Mucosa of stomach (tissue), 1 donor: ENCODE measurements at regions not wholly inside any gene's neighbourhood (a gene's known extent, or its start where the extent isn't known, plus 50 kb on each side); places are given as distances from the start of the nearest gene placed in this dataset.

Source experiments
- H3K27me3 ChIP-seq: one replicate; pipeline ENCODE4 v1.7.0; 2013; ENCODE audit warnings: mild to moderate bottlenecking, low read length; ENCODE audit not compliant: control insufficient read depth, insufficient read depth
- H3K36me3 ChIP-seq: one replicate; pipeline ENCODE4 v1.7.0; 2013; ENCODE audit warnings: low read length; ENCODE audit not compliant: control insufficient read depth, insufficient read depth
- H3K4me1 ChIP-seq: one replicate; pipeline ENCODE4 v1.7.0; 2013; ENCODE audit warnings: mild to moderate bottlenecking, low read length; ENCODE audit not compliant: control insufficient read depth, insufficient read depth
- H3K4me3 ChIP-seq: one replicate; pipeline ENCODE4 v1.7.0; 2013; ENCODE audit warnings: low read length
- H3K9ac ChIP-seq: one replicate; pipeline ENCODE4 v1.7.0; 2013; ENCODE audit warnings: mild to moderate bottlenecking, low read length, moderate library complexity
- H3K9me3 ChIP-seq: one replicate; pipeline ENCODE4 v1.7.0; 2013; ENCODE audit warnings: mild to moderate bottlenecking, low read length, moderate library complexity; ENCODE audit not compliant: control insufficient read depth
- donor health status: Pancreatic carcinoma.

DNA sequence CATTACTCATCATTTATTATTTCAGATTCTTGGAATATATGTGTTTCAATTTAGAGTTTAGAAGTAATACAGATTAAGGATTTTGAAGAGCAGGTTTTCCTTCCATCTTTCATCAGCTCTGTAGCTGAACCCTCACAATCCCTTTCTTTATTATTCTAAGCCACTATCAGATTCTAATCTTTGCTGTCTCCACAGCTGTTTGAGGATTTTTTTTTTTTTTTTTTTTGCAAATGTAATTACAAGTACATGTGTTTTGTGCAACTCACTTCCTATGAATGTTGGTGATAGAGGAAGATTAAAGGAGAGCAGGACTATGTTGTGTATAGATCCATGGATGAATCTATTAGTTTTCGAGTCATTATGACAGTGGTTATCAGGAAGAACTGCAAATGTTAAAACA lies 87.4 kb upstream of the TENM3 start:
- Histone ChIP-seq H3K4me1 (no peaks in the 10 kb centered on the region), H3K9me3 (no peaks in the 10 kb centered on the region), H3K4me3 (no peak overlapping the region), H3K27me3 (no peaks in the 10 kb centered on the region), H3K36me3 (no peaks in the 10 kb centered on the region), H3K9ac (no peak overlapping the region)

DNA sequence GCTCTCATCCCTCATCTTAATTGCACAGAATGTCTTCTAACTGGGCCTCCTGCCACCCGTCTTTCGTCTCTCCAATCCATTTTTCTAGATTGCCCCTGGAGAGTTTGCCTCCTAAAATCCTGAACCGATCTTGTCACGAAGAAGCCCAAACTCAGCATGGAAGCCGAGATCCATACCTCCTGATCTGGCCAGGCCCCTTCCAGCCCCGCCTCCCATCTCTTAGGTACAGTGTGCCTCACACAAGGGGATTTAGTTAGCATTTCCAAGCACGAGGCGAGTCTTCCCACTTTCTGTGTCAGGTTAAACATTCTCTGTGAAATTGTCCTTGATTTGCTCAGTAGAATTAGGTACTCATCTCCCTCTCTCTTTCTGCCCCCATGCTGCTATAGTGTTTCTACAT lies 80.0 kb upstream of the TENM3 start:
- H3K9ac ChIP-seq = no peak overlapping the region
- no peaks in the 10 kb centered on the region for H3K36me3 ChIP-seq
- H3K4me1 ChIP-seq = no peaks in the 10 kb centered on the region
- H3K4me3 ChIP-seq = no peak overlapping the region
- no peaks in the 10 kb centered on the region for H3K9me3 ChIP-seq
- H3K27me3 ChIP-seq = no peaks in the 10 kb centered on the region

DNA sequence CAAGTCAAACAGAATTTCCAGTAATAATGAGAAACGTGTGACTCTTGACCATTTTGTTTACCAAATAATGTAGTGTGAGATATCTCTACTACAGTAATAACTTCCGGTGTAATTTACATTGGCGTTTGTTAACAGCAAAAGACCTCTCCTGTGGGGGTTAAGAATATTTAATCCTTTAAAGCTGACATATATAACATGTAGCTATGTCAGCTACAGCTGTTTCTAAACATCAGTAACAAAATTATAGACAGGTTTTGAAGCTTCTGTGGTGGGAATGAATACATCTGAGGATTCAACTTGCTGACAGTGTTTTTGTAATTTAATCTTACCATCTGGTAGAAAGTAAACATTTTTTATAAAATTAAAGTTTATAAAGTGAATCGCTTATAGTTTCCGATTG lies 73.6 kb upstream of the TENM3 start:
- Histone ChIP-seq H3K9ac (no peak overlapping the region), H3K9me3 (no peaks in the 10 kb centered on the region), H3K36me3 (no peaks in the 10 kb centered on the region), H3K4me3 (no peak overlapping the region), H3K27me3 (no peaks in the 10 kb centered on the region), H3K4me1 (no peaks in the 10 kb centered on the region)

DNA sequence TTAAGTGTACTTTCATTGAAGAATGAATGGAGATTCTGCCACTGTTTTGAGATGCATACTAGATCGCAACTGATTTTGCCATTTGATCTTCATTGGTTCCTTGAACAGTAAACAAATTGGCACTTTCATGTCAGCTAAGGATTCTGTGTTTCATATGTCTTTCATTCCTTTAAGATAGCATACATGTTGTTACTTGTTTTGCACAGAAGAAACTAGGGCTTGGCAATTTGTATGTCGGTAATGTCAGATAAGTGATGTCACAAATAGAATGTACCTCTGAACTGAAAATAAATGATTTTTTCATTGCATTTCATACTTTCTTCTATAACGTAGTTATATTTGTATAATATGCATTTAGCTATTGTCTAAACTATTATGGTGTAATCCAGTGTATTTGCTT lies 73.2 kb upstream of the TENM3 start:
- Histone ChIP-seq H3K4me1 (no peaks in the 10 kb centered on the region), H3K9me3 (no peaks in the 10 kb centered on the region), H3K4me3 (no peak overlapping the region), H3K9ac (no peak overlapping the region), H3K27me3 (no peaks in the 10 kb centered on the region), H3K36me3 (no peaks in the 10 kb centered on the region)

DNA sequence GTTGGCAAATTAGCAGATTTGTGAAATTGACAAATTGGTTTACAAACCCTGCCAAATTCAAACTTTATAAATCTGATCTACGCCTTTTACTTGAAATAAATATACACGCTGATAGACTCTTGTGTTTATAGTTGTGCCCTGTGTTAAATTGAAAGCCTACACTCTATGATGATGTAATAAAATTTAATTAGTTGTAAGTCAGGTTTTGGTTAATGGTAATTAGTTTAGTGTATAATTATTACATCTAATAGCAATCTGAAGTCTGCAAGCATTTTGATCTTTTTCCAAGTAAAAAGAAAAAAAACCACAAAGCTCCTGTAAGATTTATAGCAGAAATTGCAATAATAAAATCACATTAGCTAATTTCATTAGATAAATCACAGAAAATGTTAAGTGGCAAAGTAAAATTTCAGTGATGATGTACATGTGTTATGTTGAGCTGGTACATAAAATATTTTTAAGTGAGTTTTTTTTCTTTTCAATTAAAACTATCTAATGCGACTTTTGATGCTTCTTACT lies 72.7 kb upstream of the TENM3 start:
- Histone ChIP-seq H3K9me3 (no peaks in the 10 kb centered on the region), H3K9ac (no peak overlapping the region), H3K36me3 (no peaks in the 10 kb centered on the region), H3K4me3 (no peak overlapping the region), H3K27me3 (no peaks in the 10 kb centered on the region), H3K4me1 (no peaks in the 10 kb centered on the region)

DNA sequence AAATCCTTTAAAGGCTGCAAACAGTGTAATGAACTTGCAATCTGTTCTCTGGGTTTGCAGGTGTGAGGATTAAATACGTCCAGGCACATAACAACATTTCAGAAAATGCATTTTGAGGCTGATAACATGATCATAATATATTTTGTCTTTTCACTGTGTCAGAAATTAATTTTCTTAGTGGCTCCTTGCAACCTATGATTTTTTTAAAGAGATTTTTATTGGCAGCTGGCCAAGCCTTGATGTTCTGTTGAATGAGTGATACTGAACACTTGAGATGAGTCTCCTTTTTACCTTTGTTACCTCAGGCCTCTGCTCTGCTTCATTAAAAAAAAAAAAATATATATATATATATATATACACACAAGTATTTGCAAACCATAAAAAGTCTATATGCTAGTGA lies 68.2 kb upstream of the TENM3 start:
- H3K9me3 ChIP-seq = no peaks in the 10 kb centered on the region
- H3K4me1 ChIP-seq = no peaks in the 10 kb centered on the region
- H3K9ac ChIP-seq = no peak overlapping the region
- no peak overlapping the region for H3K4me3 ChIP-seq
- no peaks in the 10 kb centered on the region for H3K36me3 ChIP-seq
- no peaks in the 10 kb centered on the region for H3K27me3 ChIP-seq

DNA sequence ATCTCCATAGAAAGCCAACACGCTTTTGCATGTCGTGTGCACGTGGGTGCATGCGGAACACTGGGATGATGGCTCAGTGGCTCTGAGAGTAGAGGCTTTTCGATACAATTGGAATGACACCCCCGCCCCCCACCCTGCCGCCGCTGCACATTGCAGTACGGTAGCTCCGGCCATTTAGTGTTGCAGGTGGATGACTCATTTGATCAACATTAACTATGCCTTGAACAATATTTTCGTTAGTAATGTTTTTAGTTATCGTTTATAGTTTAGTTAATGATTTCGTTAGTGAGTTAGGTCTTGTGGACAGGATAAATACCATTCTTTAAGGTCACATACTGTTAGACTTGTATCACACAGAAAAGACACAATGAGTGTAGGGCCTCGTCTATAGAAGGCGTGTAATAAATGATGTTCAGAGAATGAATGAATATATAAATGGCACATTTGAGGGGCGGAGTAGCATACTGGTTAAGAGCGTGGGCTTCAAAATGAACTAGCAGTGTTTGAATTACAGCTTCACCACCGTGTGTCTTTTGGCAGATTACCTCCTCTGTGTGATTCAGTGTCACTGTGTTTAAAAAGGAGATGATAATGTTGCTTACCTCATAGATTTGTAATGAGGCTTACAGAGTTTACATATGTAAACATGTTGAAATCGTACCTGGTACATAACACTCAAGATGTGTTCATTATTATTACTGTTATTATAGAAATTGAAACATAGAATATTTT lies 67.2 kb upstream of the TENM3 start:
- H3K4me3 ChIP-seq = no peak overlapping the region
- no peaks in the 10 kb centered on the region for H3K9me3 ChIP-seq
- no peaks in the 10 kb centered on the region for H3K36me3 ChIP-seq
- H3K9ac ChIP-seq = no peak overlapping the region
- no peaks in the 10 kb centered on the region for H3K27me3 ChIP-seq
- no peaks in the 10 kb centered on the region for H3K4me1 ChIP-seq

DNA sequence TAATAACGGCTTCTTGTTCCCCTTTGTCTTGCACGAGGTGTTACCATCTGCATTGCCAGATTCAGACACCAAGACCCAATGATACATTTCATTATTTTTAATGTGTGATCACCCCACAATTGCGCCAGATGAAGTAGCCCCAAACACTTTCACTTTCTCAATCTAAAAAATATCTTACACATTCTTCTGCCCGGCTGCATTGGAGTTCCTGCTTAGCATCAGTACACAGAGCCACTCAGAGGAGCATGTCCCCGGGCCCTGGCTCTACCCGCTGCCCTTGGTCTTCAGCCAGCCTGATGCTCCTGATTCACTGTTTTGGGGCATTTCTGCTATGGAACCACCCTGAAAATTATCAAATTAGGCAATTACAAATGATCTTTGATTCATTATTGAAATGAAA lies 66.0 kb upstream of the TENM3 start:
- no peak overlapping the region for H3K9ac ChIP-seq
- no peaks in the 10 kb centered on the region for H3K36me3 ChIP-seq
- H3K27me3 ChIP-seq = no peaks in the 10 kb centered on the region
- H3K4me3 ChIP-seq = no peak overlapping the region
- H3K9me3 ChIP-seq = no peaks in the 10 kb centered on the region
- no peaks in the 10 kb centered on the region for H3K4me1 ChIP-seq

DNA sequence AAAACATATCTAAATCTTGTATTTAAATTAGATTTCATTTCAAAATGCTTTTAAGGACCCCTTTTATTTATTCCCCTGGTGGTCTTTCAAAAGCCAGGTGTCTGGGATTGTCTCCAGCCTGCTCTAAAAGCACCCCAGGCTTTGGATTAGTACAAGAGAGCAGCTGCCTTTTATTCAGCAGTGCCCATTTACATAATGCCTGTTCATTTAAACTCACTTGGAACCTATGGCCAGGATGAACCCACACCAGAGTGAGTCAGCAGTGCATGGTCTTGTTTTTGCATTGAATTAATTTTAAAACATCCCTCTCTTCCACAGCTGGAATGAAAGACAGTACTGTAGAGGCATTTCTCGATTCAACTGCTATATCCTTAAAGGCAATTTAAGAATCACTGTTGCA lies 64.1 kb upstream of the TENM3 start:
- no peaks in the 10 kb centered on the region for H3K36me3 ChIP-seq

DNA sequence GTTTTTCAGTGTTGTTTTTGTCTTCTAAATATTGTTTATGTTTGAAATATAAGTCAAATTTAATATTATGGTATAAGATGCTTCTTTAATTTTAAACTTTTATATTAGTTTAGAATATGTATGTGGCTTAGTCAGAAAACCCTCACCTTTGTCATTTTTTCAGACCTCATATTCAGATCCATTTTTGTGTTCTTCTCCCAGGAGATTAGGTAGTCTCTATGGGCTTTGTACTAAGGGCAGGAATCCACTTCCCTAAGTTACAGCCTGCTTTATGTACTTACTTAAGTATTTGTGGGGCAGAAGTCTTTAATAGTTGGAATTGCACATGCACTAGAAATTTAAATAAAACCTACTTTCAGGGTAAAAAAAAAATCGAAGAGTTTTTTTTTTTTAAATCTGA lies 63.5 kb upstream of the TENM3 start:
- Histone ChIP-seq H3K27me3 (no peaks in the 10 kb centered on the region), H3K9me3 (no peaks in the 10 kb centered on the region), H3K4me3 (no peak overlapping the region), H3K4me1 (no peaks in the 10 kb centered on the region), H3K9ac (no peak overlapping the region), H3K36me3 (no peaks in the 10 kb centered on the region)

More for the DNA sequence above, 64.1 kb upstream of the TENM3 start:
- Histone ChIP-seq H3K4me3 (no peak overlapping the region), H3K4me1 (no peaks in the 10 kb centered on the region), H3K9me3 (no peaks in the 10 kb centered on the region), H3K27me3 (no peaks in the 10 kb centered on the region), H3K9ac (no peak overlapping the region)

DNA sequence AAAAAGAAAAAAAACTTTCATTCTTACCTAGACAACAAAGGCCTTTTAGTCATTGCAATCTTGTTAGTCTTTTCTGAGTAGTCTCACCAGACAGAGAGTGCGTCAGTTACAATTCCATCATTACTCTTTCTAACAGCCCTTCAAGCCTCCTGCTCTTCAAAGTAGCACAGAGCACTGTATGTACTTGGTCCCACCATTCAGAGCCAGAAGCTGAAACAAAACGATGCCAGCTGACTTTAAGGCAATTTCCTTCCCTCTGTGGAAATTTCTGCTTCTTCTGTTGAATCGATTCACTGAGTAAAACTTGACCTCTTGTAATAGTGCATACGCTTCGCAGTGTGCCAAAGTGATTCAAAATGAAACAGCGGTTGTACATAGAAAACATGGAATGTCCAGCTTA lies 57.7 kb upstream of the TENM3 start:
- Histone ChIP-seq H3K36me3 (no peaks in the 10 kb centered on the region), H3K9me3 (no peaks in the 10 kb centered on the region), H3K4me3 (no peak overlapping the region), H3K4me1 (no peaks in the 10 kb centered on the region), H3K27me3 (no peaks in the 10 kb centered on the region), H3K9ac (no peak overlapping the region)

DNA sequence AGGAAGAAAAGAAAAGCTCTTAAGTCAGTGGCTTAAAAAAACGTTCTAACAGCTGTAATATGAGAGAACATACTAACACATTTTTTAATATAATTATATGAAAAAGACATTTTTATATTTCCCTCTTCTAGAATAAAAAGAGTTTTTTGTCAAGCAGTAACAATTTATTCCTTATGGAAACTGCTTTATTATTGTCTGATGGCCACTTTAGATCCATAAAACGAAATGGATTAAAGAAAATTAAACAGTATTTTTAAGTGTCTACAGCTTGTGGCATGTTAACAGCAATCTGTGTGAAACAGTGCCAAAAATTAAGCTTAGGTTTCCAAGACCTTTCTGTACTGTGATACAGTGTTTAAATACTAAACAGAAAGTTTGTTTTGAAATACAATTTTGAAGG lies 55.5 kb upstream of the TENM3 start:
- Histone ChIP-seq H3K4me1 (no peaks in the 10 kb centered on the region), H3K36me3 (no peaks in the 10 kb centered on the region), H3K27me3 (no peaks in the 10 kb centered on the region), H3K4me3 (no peak overlapping the region), H3K9me3 (no peaks in the 10 kb centered on the region), H3K9ac (no peak overlapping the region)

DNA sequence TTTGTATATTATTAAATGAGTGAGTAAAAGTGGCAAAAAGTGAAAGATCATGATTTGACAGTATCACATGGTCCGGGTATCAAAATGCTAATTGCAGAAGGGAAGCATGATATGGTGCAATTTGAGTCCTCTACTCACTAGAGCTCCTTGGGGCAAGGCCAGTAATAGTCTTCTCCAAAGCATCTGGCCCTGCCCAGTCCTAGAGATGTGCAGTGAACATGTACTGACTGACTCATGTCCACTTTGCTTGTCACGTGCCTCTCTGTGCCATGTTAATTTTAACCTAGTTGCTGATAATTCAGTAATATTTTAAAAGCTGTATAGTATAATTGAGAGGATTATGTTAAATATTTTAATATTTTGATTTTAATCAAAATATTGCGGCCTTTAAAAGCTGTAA lies 54.6 kb upstream of the TENM3 start:
- no peaks in the 10 kb centered on the region for H3K4me1 ChIP-seq
- no peaks in the 10 kb centered on the region for H3K36me3 ChIP-seq
- H3K9me3 ChIP-seq = no peaks in the 10 kb centered on the region
- no peak overlapping the region for H3K4me3 ChIP-seq
- no peaks in the 10 kb centered on the region for H3K27me3 ChIP-seq
- H3K9ac ChIP-seq = no peak overlapping the region
